HG03196 (cell line): ENCODE measurements at regions not wholly inside any gene's neighbourhood (a gene's known extent, or its start where the extent isn't known, plus 50 kb on each side); places are given as distances from the start of the nearest gene placed in this dataset.
"Not testable (repeated sequence)": the region's sequence is repeated elsewhere in the genome, so short reads cannot be mapped to it uniquely, and the experiment has no call there.

Source experiments
- ATAC-seq: cut with Tn5 transposase; IDR thresholded peaks from one replicate; pipeline ENCODE4 v1.9.1; 2021; ENCODE audit not compliant: unreplicated experiment

GRCh38 chr1:65527190-65527589 is 106.7 kb downstream of the LEPR start:
- ATAC-seq, result no peak

DNA sequence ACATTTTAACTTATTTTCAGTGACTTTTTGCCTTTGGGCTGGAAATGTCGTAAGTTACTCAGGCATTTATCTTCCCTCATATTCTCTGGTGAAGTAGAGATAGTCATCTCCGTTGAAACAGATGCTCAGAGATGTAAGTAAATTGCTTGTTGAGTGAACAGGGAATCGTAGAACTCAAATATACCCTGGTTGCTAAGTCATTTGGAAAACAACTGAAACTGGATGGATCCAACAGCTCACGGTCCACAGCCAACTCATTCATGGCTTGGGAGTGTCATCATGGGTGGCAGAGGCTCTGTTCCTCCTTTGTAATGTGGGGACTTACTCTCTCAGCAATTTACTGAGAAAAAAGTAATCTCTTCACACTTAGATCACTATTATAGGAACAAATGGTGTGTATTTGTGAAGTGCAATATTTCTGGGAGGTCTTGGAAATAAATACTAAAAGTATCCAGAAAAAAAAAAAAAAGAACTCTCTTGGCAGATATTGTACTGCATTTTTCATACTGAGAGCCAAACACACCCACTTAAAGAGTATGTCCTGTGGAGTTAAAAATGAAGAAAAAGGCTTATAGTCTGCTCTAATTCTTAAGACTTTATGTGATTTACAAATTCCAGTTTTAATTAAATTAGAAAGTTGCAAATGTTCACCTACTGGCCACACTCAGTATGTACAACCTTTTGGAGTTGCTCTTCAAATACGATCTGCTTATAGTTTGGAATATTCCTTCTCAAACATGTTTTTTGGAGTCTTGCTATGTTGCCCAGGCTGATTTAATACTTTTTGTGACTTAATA is 107.4 kb downstream of the LEPR start:
- ATAC-seq, result no peak

DNA sequence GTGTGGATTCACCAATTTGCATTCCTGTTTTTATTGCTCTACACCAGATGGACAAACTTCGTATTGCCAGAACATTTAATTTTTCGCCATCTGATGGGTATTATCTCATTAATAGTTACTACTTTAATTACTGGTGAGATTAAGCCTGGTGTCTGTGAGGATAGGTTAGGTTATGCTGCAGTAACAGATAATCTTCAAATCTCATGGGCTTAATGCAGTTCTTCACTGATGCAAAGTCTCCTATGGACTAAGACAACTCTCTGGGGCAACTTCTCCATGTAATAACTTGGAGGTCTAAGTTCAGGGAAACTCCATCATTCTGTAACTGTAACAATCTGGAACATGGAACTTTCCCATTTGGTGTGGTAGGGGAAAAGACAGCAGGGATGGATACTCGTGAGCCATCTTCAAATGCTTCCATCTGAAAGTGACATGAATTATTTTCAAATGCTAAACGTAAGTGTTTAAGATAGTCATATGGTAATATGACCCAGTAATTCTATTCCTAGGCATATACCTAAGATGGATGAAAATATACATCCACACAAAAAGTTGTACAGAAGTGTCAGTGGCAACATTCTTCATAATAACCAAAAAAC is 111.6 kb downstream of the LEPR start:
- no peak for ATAC-seq

DNA sequence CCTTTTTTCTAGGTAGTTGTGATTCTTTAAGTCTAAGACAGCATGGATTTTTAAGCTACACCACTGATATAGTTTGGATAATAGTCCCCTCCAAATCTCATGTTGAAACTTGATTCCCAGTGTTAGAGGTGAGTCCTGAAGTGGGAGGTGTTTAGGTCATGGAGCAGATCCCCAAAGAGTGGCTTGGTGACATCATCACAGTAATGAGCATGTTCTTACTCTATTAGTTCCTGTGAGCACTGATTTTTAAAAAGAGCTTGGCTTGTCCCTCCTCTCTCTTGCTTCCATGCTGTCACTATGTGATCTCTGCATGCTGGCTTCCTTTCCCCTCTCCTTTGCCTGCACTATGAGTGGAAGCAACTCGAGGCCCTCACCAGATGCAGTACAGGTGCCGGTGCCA is 115.5 kb downstream of the LEPR start:
- no peak for ATAC-seq

DNA sequence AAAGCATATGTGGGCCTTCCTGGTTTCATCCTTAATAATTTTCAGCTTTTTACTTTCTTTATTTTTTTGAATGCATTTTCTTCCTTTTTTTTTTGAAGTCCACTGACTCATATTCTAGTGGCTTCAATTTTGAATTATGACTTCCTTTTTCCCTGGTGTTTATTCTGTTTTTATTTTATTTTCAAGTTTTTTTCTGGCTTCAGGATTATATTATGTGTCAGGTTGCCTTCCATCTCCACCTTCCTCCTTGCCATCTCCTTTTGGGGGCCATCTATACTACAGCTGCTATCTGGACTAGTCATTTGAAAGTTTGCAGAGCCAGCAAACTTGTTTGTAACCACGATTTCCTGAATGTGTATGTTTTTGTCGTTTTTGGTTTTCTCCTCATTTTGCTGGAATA is 117.6 kb downstream of the LEPR start:
- ATAC-seq, result no peak

DNA sequence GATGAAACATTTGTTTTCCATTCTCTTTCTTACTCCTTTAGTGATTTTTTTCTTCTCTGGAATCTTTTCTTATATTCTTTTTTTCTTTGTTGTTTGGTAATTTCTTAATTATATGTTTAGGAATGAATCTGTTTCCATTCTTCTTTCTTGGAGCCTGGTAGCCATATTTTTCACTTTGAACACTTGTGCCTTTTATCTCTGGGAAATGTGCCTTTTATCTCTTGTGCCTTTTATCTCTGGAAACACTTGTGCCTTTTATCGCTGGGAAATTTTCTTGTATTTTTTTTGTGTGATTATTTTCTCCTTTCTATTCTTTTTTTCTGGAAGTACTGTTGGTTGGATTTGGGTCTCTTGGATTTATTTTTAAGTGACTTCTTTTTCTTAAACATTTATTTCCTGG is 118.2 kb downstream of the LEPR start:
- no peak for ATAC-seq

GRCh38 chr1:65539266-65540131 is 119.0 kb downstream of the LEPR start:
- no peak for ATAC-seq

DNA sequence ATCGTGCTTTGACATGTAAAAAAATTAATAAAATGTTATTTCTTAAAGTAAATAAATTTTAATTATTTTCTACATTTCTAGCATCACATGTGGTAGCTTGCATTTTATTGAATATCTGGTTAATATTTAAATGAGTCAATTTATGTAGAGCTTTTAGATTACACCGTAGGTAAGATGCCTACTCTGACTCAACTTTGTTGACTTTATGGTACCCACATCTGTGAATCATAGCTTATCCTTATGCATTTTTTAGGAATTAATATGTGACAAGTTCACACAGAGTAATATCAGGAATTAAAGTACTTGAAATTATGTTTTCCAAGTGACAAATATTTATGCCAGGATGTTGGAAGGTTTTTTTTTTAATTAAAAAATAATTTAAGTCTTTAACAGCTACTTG is 120.7 kb downstream of the LEPR start:
- no peak for ATAC-seq

DNA sequence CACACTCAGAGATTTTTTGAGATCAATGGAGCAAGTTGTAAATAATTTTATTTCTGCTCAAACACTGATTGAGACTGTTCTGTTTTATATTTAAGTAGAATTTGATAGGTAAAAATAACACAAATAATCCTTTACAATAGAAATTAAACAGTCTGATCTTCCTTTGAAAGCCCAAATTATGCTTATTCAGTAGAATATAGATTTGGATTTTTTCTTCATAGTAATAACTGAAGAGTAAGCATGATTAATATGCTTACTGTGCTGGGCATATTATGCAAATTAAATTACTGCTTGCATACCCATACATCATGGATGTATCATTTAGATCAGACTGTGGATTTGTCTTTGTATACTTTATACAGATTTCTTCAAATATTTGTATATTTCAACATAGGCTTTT is 121.4 kb downstream of the LEPR start:
- ATAC-seq, result no peak

- ATAC-seq, result not testable (repeated sequence)
Measured at GRCh38 chr1:65542592-65542991, 122.1 kb downstream of the LEPR start.

DNA sequence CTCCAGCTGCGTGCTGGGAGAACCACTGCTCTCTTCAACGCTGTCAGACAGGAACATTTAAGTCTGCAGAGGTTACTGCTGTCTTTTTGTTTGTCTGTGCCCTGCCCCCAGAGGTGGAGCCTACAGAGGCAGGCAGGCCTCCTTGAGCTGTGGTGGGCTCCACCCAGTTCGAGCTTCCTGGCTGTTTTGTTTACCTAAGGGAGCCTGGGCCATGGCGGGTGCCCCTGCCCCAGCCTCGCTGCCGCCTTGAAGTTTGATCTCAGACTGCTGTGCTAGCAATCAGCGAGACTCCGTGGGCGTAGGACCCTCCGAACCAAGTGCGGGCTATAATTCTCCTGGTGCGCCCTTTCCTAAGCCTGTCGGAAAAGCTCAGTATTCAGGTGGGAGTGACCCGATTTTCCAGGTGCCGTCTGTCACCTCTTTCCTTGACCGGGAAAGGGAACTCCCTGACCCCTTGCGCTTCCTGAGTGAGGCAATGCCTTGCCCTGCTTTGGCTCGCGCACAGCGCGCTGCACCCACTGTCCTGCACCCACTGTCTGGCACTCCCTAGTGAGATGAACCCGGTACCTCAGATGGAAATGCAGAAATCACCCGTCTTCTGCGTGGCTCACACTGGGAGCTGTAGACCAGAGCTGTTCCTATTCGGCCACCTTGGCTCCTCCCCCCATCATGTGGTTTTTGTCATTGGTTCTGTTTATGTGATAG is 130.0 kb downstream of the LEPR start:
- not testable (repeated sequence) for ATAC-seq

- not testable (repeated sequence) for ATAC-seq
Measured at GRCh38 chr1:65552484-65552883, 132.0 kb downstream of the LEPR start.

GRCh38 chr1:65554086-65554764 is 133.8 kb downstream of the LEPR start:
- not testable (repeated sequence) for ATAC-seq

GRCh38 chr1:65554829-65555228 is 134.4 kb downstream of the LEPR start:
- no peak for ATAC-seq

DNA sequence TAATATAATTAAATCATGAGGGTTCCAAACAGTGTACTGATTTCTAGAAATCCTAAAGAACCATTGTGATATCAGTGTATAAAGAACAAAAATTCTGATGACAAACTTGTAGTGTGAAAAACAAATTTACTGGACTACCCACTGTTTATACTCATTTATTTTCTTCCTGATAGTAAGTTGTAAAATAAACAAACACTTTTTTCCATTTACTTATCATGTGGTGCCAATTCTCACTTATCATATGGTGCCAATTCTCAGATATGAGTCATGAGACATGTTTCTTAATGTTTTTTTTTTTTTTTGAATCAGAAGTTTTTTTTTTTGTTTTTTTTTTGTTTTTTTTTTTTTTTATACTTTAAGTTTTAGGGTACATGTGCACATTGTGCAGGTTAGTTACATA is 137.7 kb downstream of the LEPR start:
- ATAC-seq, result no peak

DNA sequence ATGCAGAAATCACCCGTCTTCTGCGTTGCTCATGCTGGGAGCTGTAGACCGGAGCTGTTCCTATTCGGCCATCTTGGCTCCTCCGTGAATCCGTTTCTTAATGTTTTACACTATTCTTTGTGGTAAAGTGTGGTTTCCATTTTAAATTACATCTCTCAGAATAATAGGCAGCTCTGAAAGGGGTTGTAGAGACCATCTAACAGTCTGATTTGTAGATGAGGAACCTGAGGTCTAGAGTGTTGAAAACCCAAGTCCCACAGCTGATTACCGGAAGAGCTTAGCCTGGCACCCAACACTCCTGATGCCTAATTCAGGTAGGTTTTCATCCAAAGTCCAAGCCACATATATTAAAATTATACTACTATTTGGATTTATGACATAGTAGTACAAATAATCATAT is 144.0 kb downstream of the LEPR start:
- no peak for ATAC-seq

- ATAC-seq, result no peak
Measured at GRCh38 chr1:65568285-65568684, 147.8 kb downstream of the LEPR start.

- ATAC-seq, result no peak
Measured at GRCh38 chr1:65572701-65573421, 152.4 kb downstream of the LEPR start.

DNA sequence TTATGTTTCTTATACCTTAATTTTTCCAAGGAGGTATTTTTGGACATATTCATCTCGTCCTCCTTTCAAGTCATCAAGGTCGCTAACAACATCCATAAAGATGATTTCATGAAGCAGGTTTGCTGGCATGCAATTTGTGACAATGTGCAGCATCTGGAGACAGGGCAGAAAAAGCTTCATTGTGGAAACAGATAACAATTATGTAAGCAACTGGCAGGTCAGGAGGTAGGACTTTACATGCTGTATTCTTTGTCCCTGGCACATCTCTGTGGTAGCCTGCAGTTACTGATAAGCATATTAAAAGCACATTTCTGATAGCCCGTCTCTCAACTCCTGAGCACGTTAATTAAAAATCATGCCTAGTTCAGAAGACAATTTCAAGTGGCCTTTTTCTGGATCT is 156.8 kb downstream of the LEPR start:
- ATAC-seq, result no peak

GRCh38 chr1:65577982-65578381 is 157.5 kb downstream of the LEPR start:
- not testable (repeated sequence) for ATAC-seq
